NCI-H774 (cell line): ENCODE measurements at regions not wholly inside any gene's neighbourhood (a gene's known extent, or its start where the extent isn't known, plus 50 kb on each side); places are given as distances from the start of the nearest gene placed in this dataset.

ENCODE experiments used
- DNase-seq: peaks from one replicate; lab custom pipeline; 2025; lab: John Stamatoyannopoulos, UW

GRCh38 chr2:43034242-43034619 lies 192.2 kb downstream of the ZFP36L2 start:
- no peak for DNase-seq

DNA sequence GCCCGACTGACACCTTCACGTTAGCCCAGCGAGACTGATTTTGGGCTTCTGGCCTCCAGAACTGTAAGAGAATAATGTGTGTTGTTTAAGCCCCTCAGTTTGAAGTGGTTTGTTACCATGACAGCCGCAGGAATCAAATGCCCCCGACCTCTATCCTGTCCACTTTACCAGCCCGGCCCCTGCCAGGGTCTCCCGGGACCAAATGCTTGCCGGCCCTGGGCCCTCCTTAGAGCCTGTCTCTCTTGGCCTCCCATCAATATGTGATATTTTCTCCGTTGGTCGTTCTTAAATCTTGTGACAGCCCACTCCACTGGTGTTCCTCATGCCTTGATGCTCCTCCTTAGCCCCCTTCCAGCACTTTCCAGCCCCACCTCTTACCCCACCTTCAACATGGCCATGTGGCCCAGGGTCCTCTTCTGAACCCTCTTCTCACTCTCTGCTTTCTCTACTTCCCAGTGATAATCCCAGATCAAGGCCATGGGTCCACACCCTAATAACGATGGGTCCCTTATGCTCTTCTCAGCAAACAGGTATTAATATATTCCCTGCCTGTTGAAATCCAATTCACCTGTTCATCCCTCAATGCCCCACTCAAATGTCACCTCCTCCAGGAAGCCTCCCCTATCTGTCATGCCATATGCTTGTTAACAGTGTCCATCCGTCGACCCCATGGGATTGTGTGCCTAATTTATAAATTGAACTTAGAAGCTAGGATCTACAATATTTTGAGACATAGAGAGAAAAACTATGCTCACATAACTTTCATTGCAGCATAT lies 192.8 kb downstream of the ZFP36L2 start:
- DNase-seq, result no peak

DNA sequence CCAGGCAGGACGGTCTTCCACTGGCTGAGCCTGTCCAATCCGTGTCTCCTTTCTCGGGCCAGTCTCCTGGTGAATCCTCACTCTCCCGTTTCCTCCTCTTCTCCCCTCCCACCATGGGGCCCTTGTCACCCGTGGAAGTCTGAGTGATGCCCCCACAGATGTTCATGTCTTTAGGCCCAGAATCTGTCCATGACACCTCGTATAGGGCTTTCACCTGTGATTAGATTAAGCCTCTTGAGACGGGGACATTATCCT lies 193.5 kb downstream of the ZFP36L2 start:
- DNase-seq, result no peak

- DNase-seq, result no peak
Observed at GRCh38 chr2:43032213-43033015, 194.0 kb downstream of the ZFP36L2 start.

DNA sequence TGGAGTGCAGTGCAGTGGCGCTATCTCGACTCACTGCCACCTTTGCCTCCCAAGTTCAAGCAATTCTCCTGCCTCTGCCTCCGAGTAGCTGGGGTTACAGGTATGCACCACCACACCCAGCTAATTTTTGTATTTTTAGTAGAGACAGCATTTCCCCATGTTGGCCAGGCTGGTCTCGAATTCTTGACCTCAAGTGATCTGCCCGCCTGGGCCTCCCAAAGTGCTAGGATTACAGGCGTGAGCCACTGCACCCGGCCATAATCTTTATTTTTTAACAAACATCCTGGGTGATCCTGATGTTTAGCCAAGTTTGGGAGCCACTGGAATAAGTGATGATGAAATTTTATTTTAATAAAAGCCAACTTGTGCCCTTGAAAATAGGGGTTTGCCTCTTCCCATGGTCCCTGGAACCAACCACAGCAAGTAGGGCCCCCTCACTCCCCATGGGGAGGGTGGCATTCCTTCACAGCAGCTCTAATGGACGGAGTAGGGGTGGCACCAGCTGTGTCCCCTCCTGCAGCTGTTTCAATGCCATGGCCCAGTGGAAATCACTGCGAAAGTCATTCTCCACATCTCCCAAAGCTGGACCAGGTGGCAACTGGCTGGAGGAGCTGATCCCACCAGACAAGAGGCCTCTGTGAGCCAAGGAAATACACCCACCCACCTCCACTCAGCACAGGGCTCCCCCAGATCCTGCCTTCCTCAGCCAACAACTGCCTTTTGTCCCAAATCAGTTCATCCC lies 194.8 kb downstream of the ZFP36L2 start:
- no peak for DNase-seq

- DNase-seq, result no peak
Observed at GRCh38 chr2:43030551-43031307, 195.7 kb downstream of the ZFP36L2 start.

DNA sequence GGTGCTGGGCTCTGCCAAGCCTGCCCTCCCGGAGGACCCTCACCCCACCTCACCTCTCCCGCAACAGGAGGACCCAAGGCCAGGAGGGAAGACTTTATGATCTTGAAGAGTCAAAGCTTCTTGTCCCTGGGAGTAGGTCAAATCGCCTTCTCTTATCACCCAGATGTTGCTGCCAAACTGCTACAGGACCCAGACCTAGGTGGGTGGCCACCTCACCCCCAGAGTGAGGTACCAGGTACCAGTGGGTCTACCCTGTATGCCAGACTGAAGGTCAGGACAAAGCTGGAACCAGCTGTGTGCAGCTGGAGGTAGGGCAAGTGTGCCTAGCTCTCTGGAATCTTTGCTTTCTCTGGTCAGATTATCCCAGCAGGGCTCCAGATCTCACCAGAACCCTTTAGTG lies 197.2 kb downstream of the ZFP36L2 start:
- DNase-seq, result no peak

GRCh38 chr2:43028188-43028587 lies 198.2 kb downstream of the ZFP36L2 start:
- DNase-seq, result no peak

DNA sequence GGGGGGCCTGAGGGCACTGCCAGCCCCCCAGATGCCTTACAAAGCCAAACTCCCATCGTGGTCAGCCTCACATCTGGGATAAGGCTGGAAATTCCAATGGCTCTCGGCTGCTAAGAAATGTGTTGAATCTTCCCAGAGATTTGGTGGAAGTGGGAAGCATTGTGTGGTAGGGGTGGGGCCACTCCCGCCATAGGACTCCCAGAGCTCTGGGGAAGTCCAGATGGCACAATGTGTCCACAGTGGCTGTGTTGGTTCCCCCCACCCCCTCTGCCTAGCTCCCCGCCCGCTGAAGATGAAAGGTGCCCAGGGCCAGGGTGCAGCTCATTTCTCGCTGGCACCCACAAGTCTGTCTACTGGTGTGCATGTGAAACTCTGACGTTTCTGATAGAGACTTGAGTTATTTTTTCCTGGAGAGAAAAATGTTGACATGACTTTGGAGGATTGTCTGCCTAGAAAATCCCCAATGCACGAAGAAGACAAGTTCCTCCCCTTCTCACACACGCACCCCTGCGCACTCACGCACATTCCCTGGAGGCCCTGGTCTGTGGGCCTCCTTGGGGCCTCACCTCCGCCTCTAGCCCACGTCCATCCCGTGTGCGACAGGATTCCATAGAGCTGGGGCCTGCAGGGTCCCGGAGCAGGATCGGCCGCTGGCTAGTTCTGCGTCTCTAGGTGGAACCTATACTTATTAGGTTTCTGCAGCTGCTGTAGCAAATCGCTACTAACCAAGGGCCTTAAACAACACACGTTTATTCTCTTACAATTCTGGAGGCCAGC lies 199.1 kb downstream of the ZFP36L2 start:
- DNase-seq, result no peak

GRCh38 chr2:43026426-43027096 lies 199.8 kb downstream of the ZFP36L2 start:
- no peak for DNase-seq

- no peak for DNase-seq
Observed at GRCh38 chr2:43025709-43026295, 200.6 kb downstream of the ZFP36L2 start.

- no peak for DNase-seq
Observed at GRCh38 chr2:43024515-43025011, 201.8 kb downstream of the ZFP36L2 start.

DNA sequence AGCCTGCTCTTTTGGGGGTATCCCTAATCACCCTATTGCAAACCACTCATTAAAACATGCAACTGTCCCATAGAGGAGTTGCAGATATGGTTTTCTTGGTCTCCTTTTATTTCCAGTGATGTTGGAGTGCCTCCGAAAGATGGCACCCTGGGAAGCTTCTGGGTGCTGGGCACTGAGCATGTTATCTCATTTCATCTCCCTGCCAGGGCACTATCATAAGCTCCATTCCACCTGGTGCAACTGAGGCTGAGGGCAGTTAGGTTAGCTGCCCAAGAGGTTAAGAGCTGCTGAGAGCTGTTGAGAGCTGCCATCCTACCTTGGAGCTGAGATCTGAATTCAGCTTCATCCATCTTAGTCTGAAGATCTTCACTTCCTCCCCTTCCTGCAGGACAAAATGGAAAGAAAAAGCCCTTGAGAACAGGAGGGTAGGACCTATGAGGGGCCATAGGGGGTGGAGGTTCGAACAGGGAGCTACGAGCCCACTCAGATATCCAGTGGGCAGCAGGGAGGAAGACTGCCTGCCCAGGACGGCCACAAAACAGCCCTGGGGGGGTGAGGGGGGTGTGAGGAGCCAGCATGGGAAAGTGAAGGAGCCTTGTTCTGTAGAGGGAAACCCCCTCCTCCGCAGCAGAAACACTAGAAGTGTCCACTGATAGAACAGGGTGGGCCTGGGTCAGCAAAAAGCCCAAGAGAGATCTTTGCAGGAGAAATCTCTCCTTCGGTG lies 202.5 kb downstream of the ZFP36L2 start:
- no peak for DNase-seq

DNA sequence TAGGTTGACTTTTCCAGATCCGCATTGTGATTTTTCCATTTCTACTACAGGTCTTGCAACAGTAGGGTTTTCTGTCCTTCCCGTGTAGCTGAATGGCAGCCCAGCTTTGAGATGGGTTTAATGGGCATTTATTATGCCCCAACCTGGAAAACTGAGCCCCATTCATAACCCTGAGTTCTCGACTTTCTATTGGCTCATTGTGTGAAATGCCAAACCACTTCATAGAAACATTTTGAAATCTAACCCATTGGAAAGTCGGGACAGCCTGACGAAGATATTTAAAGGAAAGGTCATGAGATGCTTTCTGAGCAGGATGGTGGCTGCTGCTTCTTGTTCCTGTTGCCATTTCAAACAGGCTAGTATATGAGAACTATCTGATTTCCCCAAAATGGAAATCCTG lies 203.5 kb downstream of the ZFP36L2 start:
- DNase-seq, result no peak

DNA sequence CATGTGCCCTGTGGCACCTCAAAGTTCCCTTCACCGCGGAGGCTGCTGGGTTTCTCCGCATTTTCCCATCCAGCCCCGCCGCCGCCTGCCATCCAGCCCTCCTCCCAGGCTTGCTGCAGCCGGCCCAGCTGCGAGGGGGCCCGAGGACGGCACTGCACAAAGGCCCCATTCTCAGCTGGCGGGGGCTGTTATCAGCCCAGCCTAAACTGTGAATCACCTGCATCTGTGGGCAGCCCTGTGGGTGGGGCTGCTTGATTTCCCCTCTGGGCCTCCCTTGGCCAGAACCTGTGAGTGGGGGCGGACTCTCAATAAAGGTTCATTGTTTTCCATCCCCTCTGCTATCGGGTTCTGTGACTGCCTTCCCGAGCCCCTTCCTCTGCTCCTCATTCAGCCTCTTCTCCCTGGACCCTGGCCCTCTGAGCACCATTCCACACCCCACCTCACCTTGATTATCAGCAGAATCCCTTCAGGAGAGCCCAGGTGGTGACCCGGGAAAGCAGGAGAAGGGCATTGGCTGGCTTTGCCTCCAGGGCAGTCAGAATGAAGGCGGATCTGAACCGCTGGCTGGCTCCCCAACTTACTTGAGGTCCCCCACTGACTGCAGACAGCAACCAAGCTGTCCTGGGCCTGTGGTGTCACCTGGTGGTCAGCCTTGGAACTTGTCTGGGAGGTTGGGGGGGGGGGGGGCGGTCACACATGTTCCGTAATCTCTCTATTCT lies 204.5 kb downstream of the ZFP36L2 start:
- DNase-seq, result no peak

DNA sequence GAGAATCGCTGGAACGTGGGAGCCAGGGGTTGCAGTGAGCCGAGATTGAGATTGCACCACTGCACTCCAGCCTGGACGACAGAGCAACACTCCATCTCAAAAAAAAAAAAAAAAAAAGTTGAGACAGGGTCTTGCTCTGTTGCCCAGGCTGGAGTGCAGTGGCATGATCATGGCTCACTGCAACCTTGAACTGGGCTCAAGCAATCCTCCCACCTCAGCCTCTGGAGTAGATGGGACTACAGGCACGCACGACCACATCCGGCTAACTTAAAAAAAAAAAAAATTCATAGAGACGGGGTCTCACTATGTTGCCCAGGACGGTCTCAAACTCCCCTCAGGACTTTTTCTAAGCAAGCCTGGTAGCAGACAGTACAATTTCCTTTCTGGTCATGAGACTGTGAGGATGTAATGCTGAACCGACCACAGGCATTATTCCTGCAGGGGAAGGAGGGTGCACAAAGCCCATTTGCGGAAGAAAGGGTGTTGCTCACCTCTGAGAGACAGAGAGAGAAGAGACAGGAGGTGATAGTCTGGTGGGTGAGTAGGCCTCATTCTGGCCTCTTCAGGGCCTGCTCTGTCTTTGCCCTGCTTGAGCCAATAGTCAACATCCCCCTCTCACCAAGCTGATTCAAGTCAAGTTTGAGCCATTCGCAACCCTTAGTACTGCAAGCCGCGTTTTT lies 205.3 kb downstream of the ZFP36L2 start:
- no peak for DNase-seq

DNA sequence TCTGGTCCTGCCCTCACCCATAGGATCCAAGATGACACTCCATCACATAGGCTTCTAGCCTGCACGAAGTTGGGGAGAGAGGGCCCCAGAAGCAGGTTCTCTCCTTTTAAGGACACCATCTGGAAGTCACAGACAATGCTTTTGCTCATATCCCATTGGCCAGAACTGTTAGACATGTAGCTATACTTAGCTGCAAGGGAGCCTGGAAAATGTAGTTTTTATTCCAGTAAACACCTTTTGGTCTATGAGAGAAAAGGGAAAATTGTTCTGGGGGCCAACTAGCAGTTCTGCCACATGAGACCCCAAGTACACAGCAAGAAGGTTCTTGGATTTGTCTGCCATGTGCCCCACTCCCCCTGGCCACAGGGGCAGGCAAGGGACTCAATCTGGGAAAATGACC lies 206.1 kb downstream of the ZFP36L2 start:
- no peak for DNase-seq

- no peak for DNase-seq
Observed at GRCh38 chr2:43019536-43020183, 206.7 kb downstream of the ZFP36L2 start.
